NCI-H2081 (cell line): ENCODE measurements at regions not wholly inside any gene's neighbourhood (a gene's known extent, or its start where the extent isn't known, plus 50 kb on each side); places are given as distances from the start of the nearest gene placed in this dataset.
"Not testable (repeated sequence)": the region's sequence is repeated elsewhere in the genome, so short reads cannot be mapped to it uniquely, and the experiment has no call there.

Experiments used
- DNase-seq, 2 experiments: peaks; one replicate each; lab custom pipeline; 2025; lab: John Stamatoyannopoulos, UW

GRCh38 chr2:20499387-20499786 is 52.5 kb downstream of the RHOB start:
- no peak for DNase-seq

GRCh38 chr2:20501974-20502373 is 55.1 kb downstream of the RHOB start:
- DNase-seq, result no peak

- DNase-seq, result not testable (repeated sequence)
These were observed 55.6 kb downstream of the RHOB start for GRCh38 chr2:20502496-20502895.

- DNase-seq, result no peak
These were observed 57.3 kb downstream of the RHOB start for GRCh38 chr2:20504174-20504573.

GRCh38 chr2:20506201-20506685 is 59.4 kb downstream of the RHOB start:
- no peak for DNase-seq

GRCh38 chr2:20507166-20507692 is 60.4 kb downstream of the RHOB start:
- DNase-seq, result peak in 1 of 2 experiments; percentile 9

- DNase-seq, result no peak
These were observed 60.8 kb downstream of the RHOB start for GRCh38 chr2:20507711-20508110.

- no peak for DNase-seq
These were observed 62.5 kb downstream of the RHOB start for GRCh38 chr2:20509301-20509769.

GRCh38 chr2:20509770-20510490 is 63.1 kb downstream of the RHOB start:
- no peak for DNase-seq

- no peak for DNase-seq
These were observed 64.3 kb downstream of the RHOB start for GRCh38 chr2:20511130-20511529.

GRCh38 chr2:20512061-20512605 is 65.3 kb downstream of the RHOB start:
- no peak for DNase-seq

GRCh38 chr2:20513946-20514345 is 67.1 kb downstream of the RHOB start:
- DNase-seq, result no peak

- no peak for DNase-seq
These were observed 67.9 kb downstream of the RHOB start for GRCh38 chr2:20514596-20515269.

- no peak for DNase-seq
These were observed 68.7 kb downstream of the RHOB start for GRCh38 chr2:20515290-20516220.

GRCh38 chr2:20516291-20516645 is 69.4 kb downstream of the RHOB start:
- DNase-seq, result no peak

GRCh38 chr2:20516646-20517341 is 69.9 kb downstream of the RHOB start:
- no peak for DNase-seq

GRCh38 chr2:20519309-20519708 is 72.4 kb downstream of the RHOB start:
- DNase-seq, result no peak

GRCh38 chr2:20520128-20520527 is 73.3 kb downstream of the RHOB start:
- no peak for DNase-seq

GRCh38 chr2:20521193-20521592 is 74.3 kb downstream of the RHOB start:
- no peak for DNase-seq

- no peak for DNase-seq
These were observed 74.9 kb downstream of the RHOB start for GRCh38 chr2:20521682-20522189.
